KBM-7 (cell line): ENCODE measurements at regions not wholly inside any gene's neighbourhood (a gene's known extent, or its start where the extent isn't known, plus 50 kb on each side); places are given as distances from the start of the nearest gene placed in this dataset.
"Not testable (repeated sequence)": the region's sequence is repeated elsewhere in the genome, so short reads cannot be mapped to it uniquely, and the experiment has no call there.

Experiments
- DNase-seq: peaks from one replicate; pipeline ENCODE4 v3.0.0-alpha.2; 2015
- in situ Hi-C: fragments of 300-500 bp; cut with MboI; formaldehyde crosslinking; loops from 2 replicates; pipeline ENCODE4 v1.14.3; 2020; ENCODE audit warnings: low sequenced_read_pairs, low pct_unique_long_range_greater_than_20kb, mixed read lengths

- DNase-seq: no peak
- in situ Hi-C loops: no loop called here
Observed at GRCh38 chr12:107356937-107357295, 263.6 kb upstream of the CRY1 start.

- DNase-seq: no peak
- in situ Hi-C loops: no loop called here
Observed at GRCh38 chr12:107359382-107359781, 266.0 kb upstream of the CRY1 start.

GRCh38 chr12:107360033-107360432 lies 266.7 kb upstream of the CRY1 start:
- no peak for DNase-seq
- in situ Hi-C loops: no loop called here

GRCh38 chr12:107360482-107360881 lies 267.1 kb upstream of the CRY1 start:
- no peak for DNase-seq
- in situ Hi-C loops: no loop called here

GRCh38 chr12:107361970-107362369 lies 268.6 kb upstream of the CRY1 start:
- in situ Hi-C loops: no loop called here
- DNase-seq: no peak

- in situ Hi-C loops: no loop called here
- no peak for DNase-seq
Observed at GRCh38 chr12:107362960-107363359, 269.6 kb upstream of the CRY1 start.

GRCh38 chr12:107364875-107365518 lies 271.6 kb upstream of the CRY1 start:
- in situ Hi-C loops: no loop called here
- no peak for DNase-seq

GRCh38 chr12:107365703-107366102 lies 272.4 kb upstream of the CRY1 start:
- in situ Hi-C loops: no loop called here
- DNase-seq: no peak

- in situ Hi-C loops: no loop called here
- DNase-seq: no peak
Observed at GRCh38 chr12:107366322-107366721, 273.0 kb upstream of the CRY1 start.

GRCh38 chr12:107368586-107368985 lies 275.2 kb upstream of the CRY1 start:
- in situ Hi-C loops: no loop called here
- no peak for DNase-seq

- in situ Hi-C loops: no loop called here
- no peak for DNase-seq
Observed at GRCh38 chr12:107369006-107369405, 275.7 kb upstream of the CRY1 start.

GRCh38 chr12:107369679-107370078 lies 276.3 kb upstream of the CRY1 start:
- in situ Hi-C loops: no loop called here
- no peak for DNase-seq

GRCh38 chr12:107372229-107372658 lies 278.9 kb upstream of the CRY1 start:
- in situ Hi-C loops: no loop called here
- peak; percentile 3 for DNase-seq

- in situ Hi-C loops: no loop called here
- no peak for DNase-seq
Observed at GRCh38 chr12:107373238-107373809, 280.0 kb upstream of the CRY1 start.

GRCh38 chr12:107374161-107374840 lies 281.0 kb upstream of the CRY1 start:
- DNase-seq: no peak
- in situ Hi-C loops: no loop called here

- DNase-seq: no peak
- in situ Hi-C loops: no loop called here
Observed at GRCh38 chr12:107375231-107375630, 281.9 kb upstream of the CRY1 start.

- in situ Hi-C loops: no loop called here
- DNase-seq: no peak
Observed at GRCh38 chr12:107377596-107378385, 284.4 kb upstream of the CRY1 start.

GRCh38 chr12:107378609-107379008 lies 285.3 kb upstream of the CRY1 start:
- in situ Hi-C loops: no loop called here
- DNase-seq: no peak

GRCh38 chr12:107379142-107379851 lies 285.9 kb upstream of the CRY1 start:
- in situ Hi-C loops, DNase-seq: not testable (repeated sequence)
